ENCODE measurements at regions not wholly inside any gene's neighbourhood (a gene's known extent, or its start where the extent isn't known, plus 50 kb on each side); places are given as distances from the start of the nearest gene placed in this dataset.

- no peak for TF ChIP-seq CTCF (conservative IDR thresholded peaks at IDR 0.05)
- no peak for TF ChIP-seq EZH2 (IDR thresholded peaks at IDR 0.05; ENCODE audit: low read depth)
These were observed 1201.9 kb downstream of the BRINP3 start for GRCh38 chr1:189275796-189276195.

Data from PC-9 (cell line).